GM21381 (cell line): ENCODE measurements at regions not wholly inside any gene's neighbourhood (a gene's known extent, or its start where the extent isn't known, plus 50 kb on each side); places are given as distances from the start of the nearest gene placed in this dataset.
"Not testable (repeated sequence)": the region's sequence is repeated elsewhere in the genome, so short reads cannot be mapped to it uniquely, and the experiment has no call there.

Source experiments
- ATAC-seq: cut with Tn5 transposase; IDR thresholded peaks from one replicate; pipeline ENCODE4 v1.9.1; 2021; ENCODE audit warnings: mild to moderate bottlenecking, moderate library complexity; ENCODE audit not compliant: unreplicated experiment

DNA sequence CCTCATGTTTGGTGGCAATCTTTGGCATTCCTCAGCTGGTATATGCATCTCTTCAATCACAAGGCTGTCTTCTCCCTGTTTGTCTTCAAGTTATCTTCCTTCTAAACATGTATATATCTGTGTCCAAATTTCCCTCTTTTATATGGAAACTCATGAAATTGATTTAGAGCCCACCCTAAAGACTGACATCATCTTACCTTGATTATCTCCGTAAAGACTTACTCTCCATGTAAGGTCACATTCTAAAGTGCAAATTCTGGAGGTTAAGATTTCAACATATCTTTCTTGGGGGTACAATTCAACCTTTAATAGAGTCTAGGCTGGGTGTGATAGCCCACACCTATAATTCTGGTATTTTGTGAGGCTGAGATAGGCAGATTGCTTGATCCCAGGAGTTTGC, 215.8 kb upstream of the LRRC4C start:
- no peak for ATAC-seq

DNA sequence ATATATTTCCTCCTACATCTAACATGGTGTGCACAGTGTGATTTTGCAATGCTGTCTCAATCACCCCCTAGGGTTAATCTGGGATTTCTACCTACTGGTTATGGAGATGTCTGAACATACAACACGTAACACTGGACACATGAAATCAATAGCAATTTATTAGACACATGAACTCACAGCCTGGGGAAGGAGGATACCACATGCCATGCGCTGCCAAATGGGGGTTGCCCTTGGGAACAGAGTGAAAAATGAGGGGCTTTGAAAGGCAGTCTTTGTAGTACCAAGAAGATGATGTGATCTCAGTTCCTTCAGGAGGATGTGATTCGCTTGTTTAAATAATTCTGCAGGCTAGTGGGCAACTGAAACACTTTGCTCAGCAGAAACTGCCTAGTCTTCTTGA, 253.6 kb upstream of the LRRC4C start:
- ATAC-seq = no peak

DNA sequence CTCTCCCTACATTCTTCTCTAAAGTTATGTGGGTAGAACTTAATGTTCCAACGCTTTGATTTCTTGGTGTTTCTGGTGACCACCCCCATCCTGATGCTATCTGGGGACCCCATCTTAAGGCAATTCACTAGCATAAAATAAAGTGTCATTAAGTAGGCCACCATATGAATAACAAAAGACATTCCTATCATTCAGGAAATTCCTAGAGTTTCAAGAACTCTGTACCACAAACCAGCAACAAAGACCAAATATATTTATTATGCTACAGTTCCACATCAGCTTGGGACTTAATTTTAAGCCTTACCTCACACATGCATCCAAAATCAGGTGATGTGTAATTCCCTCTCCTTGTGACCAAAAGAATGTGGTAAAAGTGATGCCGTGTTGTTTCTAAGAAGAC, 254.6 kb upstream of the LRRC4C start:
- no peak for ATAC-seq

DNA sequence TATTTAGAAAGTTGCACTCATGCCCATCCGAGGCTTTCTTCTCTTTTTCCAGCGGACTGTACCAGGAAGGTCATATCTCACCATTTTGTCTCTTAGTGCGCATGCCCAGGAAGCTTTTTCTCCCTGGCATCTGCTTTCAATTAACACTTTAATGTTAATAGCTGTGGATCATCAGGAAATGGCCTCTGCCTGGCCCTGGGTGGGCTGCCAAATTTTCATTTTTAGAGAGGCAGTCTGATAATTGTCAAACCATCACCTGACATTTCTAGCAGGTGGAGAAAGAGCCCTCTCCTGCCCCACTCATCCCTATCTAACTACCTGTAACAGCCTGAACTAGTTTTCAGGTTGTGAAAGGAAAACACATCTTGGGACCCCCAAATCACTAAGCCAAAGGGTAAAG, 257.4 kb upstream of the LRRC4C start:
- ATAC-seq = no peak

DNA sequence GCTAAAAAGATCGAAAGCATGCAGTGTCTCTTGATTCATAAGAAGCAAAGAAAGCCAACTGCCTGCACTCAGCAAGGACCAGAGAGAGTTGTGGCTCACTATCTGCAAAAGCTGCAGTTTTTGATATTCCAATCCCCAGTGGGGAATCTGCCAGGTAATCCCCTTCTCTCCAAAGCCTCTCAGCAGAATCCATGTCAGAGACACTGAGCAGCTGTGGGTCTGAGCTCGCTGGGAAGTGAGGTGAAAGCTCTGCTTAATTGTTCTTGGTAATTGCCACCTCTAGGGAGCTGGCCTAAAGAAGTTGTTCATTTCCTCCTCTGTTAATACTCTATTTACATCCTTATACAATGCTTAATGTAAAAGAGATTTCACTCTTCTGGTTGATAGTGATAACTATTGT, 261.3 kb upstream of the LRRC4C start:
- ATAC-seq = no peak

DNA sequence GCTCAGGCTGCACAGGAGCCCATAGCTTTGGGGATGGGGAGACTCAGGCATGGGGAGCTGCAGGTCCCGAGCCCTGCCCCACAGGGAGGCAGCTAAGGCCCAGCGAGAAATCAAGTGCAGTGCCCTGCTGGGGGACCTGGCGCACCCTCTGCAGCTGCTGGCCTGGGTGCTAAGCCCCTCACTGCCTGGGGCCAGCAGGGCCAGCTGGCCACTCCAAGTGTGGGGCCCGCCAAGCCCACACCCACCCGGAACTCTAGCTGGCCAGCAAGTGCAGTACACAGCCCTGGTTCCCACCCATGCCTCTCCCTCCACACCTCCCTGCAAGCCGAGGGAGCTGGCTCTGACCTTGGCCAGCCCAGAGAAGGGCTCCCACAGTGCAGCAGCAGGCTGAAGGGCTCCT, 268.7 kb upstream of the LRRC4C start:
- not testable (repeated sequence) for ATAC-seq

DNA sequence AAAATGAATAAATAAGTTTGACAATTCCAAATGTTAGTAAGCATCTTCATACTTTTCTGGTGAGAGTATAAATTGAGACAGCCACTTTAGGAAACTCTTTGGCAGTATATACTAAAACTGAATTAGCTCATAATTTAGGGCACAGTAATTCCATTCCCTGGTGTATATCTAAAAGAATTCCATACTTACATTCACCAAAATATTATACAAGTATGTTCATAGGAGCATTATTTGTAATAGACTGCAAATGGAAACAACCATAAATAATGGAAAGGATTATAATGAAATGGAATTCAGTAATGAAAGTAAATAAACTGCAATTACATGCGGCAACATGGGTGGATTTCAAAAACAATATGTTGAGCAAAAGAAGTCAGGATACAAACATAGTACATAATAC, 315.8 kb upstream of the LRRC4C start:
- no peak for ATAC-seq

DNA sequence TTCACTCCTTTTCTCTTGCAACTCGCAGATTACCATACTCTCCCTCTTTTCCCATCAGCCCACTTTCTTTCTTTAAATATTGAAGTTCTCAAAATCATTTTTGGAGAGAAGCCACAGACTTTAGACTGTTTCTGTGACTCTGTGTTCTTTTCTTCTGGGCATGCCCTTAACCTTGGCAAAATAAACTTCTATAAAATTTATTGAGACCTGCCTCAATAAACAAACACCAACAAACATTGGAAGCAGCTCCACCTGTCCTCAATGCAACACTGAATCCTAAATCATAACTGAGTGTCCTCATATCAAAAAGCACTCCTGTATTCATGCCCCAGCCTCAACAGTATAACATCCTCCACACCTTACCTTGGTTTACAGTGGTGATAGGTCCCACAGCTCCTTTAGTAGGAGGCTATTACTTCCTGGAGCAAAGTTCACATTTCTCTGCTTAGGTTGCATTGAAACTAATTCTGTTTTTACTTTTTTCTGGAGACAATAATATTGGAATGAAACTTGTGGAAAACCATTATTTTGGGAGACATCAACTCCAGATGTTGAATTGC, 320.0 kb upstream of the LRRC4C start:
- no peak for ATAC-seq

DNA sequence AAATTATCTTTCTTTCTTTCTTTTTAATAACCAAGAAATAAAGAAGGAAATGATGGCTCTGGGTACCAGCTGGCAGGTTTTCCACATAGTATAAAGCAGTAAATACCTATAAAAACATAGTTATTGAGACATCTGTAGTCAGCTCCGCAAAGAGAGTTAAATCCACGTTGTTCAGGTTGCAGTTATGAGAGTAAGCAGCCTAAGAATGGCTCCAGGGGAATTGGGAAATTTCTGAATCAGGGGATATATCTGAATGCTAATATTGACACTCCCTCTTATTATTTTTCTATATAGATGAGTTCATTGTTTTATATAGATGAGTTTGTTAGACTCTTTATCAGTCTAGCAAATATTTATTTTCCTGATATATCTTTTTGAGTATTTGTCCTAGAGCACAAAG, 322.0 kb upstream of the LRRC4C start:
- ATAC-seq = no peak

DNA sequence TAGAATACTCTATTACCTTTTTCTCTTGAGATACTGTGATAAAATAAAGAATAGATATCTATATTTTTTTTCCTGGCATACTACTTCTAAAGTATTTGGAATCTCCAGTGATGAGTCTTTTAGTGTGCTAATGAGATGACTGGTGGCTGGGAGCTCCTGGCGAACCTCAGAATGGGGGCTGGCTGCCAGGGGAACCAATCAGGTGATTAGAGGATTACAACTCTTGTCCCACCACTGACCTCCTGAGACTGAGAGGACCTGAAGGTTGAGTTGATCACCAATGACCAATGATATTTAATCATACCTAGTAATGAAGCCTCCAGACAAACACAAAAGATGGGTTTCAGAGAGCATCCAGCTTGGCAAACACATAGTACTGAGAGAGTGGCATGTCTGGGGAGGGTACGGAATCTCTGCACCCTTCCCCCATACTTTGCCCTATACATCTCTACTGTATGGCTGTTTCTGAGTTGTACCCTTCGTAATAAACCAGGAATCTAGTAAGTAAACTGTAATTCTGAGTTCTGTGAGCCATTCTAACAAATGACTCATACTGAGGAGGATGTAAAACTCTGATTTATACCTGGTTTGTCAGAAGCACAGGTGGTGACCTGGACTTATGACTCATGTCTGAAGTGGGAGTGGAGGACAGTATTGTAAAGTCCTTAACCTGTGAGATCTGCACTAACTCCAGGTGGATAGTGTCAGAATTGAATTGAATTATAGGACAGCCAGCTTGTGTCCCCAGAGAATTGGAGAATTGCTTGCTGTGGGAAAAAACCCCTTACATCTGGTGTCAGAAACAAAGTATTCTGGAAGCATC, 325.3 kb upstream of the LRRC4C start:
- ATAC-seq = no peak

DNA sequence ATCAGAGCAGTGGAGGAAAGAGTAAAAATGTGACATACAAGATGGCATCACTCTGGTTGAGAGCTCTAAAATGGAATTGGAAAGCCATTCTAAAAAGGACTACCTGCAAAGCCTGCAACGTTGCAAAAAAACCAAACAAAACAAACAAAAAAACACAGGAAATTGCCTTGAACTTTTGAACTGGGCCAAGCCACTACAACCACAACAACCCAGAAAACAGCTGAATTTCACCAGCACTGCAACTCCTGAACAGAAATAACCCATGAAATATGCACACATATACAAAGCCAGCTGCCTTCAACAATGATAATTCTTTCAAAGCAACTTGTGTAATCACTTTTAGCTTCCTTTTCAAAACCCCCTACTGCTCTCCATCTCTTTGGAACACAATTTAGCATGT, 326.6 kb upstream of the LRRC4C start:
- ATAC-seq = no peak

DNA sequence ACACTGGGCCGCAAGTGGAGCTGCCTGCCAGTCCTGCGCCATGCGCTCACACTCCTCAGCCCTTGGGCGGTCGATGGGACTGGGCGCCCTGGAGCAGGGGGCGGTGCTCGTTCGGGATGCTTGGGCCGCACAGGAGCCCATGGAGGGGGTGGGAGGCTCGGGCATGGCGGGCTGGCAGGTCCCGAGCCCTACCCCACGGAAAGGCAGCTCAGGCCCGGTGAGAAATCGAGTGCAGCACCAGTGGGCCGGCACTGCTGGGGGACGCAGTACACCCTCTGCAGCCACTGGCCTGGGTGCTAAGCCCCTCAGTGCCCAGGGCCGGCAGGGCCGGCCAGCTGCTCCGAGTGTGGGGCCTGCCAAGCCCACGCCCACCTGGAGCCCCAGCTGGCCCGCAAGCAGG, 328.7 kb upstream of the LRRC4C start:
- ATAC-seq = no peak

DNA sequence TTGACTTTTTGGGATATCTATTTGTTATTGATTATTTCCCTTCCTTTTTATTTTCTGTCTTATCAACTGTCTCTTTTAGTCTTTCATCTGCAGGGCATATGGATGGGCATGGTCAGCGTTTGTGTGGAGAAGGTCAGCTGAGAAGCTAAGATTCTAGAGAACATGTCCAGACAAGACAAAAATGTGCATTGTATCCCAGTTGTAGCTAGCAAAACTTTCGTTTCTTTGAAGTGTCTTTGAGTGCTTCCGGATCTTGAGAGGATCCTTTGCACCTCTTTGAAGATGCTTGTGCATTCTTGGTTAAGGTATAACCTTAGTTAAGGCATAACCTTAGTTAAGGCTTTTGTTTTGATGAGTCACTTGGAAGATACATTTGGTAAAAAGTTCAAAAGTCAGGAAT, 329.9 kb upstream of the LRRC4C start:
- no peak for ATAC-seq

DNA sequence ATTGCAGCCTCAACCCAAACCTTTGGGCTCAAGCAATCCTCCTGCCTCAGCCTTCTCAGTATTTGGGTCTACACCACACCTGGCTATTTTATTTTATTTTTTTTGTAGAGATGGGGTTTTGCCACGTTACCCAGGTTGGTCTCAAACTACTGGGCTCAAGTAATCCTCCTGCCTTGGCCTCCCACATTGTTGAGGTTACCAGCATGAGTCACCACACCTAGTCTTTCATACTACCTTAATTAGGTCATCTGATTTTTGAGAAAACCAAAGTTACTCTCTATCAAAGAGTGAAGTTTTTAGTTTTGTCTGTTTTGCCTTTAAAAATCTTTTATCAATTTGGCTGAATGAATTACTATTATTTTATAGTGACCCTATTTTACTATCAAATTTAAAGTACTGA, 335.6 kb upstream of the LRRC4C start:
- no peak for ATAC-seq

DNA sequence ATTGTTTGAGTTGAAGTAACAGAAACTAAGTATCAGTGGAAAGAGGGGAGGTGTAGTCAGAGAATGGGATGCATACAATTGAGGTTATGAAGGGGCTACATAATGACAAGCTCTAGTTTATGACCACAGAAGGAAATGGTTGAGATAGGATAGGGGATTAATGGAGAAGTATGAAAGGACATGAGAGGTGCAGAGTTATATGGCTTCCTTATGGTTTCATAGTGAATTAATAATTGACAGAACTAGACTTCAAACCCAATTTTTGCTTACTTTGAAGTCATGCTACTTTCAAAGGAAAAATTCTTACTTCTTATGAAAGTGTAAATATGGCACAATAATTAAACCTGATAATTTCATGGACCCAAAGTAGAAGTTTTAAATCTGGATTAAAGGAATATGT, 340.3 kb upstream of the LRRC4C start:
- ATAC-seq = no peak

DNA sequence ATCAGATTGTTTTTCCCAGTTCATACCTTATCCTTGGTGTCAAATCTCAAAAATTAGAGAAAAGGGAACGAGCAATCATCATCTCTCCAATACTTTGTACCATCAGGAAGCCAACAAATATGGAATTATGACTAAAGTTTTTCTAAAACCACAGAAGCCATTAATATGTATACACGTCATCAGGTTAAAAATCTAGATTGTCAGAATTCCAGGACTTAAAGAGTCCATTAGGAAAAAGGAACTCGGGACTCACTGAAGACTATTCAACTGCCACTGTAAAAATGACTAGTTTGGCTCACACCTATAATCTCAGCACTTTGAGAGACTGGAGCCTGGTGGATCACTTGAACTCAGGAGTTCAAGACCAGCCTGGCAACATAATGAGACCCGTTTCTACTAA, 344.4 kb upstream of the LRRC4C start:
- ATAC-seq = no peak

DNA sequence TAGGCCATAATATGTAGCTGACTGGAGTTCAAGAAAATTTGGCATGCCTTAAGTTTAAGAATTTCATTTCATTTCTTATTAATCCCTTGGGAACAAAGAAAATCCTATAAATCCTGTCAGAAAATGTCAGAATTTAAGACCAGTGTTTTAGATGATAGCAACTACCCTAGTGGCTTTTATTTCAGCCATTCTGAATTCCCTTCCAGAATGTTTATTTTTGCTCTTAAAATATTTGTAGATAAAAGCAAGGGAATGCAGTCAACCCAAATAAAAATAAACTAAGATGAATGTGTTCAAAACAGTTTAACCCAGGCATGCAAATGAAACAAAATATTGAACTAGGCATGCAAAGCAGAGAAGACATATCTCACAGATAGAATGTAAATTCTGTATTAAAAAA, 356.9 kb upstream of the LRRC4C start:
- ATAC-seq = no peak

DNA sequence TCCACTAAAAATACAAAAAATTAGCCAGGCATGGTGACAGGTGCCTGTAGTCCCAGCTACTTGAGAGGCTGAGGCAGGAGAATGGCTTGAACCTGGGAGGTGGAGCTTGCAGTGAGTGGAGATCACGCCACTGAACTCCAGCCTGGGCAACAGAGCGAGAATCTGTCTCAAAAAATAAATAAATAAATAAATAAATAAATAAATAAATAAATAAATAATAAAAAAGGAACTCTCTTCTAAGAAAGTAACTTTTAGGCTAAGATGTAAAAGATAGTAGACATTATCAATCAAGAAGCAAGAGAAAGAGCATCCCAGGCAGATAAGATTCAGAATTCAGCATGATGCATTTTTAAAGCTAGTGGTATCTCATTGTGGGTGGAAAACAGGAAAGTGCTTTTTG, 364.8 kb upstream of the LRRC4C start:
- ATAC-seq = not testable (repeated sequence)

DNA sequence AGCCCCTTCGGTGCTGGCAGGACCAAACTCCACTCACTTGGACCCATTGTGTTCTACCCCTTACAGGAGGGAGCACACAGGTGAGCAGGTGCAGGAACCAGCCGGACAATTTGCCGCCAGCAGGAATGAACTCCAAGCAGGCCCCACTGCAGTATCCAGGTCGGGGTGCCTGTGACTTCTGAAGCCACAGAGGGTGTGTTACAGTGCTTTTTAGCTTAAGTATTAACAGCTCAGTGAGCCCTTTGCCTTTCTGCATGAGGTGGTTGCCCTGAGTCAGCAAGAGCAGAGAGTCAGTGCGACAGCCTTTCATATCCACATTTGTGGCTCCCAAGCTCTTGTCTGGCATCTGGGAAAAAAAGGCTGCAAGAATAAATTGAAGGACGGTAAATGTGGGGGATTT, 366.6 kb upstream of the LRRC4C start:
- ATAC-seq = no peak

DNA sequence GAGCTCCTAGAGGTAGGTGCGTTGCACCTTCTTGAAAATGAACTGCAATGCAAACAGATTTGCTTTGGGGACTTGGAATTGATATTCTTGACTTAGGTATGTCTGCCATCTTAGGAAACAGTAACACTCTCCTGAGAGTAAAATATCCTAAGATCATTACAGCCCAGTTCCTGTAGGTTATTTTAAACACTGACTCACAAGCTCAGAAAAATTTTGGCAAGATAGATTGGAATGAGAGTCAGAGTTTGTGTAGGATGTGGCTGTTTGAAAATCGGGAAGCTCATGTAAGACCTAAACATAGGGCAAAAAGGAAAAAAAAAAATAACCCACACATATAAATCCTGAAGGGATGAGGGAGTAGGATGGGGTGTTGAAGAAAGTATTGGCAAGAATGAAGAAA, 377.0 kb upstream of the LRRC4C start:
- no peak for ATAC-seq

DNA sequence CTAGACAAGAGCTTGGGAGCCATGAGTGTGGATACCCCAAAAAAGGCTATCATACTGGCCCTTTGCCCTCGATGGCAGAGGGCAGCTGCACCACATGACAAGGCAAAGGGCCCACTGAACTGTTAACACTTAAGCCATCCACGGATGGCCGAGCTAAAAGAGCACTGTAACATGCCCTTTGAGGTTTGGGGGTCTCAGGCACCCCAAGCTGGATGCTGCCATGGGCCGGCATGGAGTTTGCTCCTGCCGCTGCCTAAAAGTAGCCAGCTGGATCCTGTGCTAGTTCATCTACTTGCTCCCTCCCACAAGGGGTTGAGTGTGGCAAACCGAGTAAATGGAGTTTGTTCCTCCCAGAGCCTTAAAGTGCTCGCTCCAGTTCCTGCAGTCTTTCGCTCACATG, 383.2 kb upstream of the LRRC4C start:
- no peak for ATAC-seq

DNA sequence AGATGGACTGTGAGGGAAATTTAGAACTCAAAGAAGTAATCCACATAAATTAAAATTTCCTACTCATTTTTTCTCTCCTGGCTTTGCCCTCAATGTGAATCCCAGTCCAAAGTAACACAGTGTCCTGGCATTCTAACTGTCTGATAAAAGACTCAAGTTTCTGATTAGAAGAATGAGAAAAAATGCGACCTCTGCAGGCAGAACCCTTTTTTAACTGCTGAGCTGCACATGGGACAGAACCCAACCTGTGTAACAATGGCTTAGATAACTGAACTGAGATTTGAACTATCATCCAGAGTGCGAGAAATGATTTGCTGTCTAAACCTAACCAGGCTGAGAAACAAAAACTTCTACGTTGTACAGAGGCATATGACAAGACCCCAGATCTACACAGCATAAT, 385.6 kb upstream of the LRRC4C start:
- no peak for ATAC-seq

DNA sequence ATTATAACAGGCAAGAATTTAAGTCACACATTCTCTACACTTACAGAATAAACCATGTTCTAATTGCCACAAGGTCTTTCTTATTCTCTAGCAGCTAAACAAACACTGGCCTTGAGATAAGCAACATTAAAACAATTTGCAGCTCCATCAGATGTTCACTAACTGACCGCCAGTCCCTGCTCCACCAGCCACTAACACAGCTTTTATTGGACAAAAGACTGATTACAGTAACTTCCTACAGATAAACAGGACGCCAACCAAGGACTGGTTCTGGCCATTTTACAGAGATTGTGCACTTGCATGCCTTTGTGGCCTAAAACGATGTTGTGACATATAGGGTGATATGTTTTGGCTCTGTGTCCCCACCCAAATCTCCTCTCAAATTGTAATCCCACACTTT, 388.9 kb upstream of the LRRC4C start:
- ATAC-seq = no peak
